ENCODE measurements at regions not wholly inside any gene's neighbourhood (a gene's known extent, or its start where the extent isn't known, plus 50 kb on each side); places are given as distances from the start of the nearest gene placed in this dataset.
"Not testable (repeated sequence)": the region's sequence is repeated elsewhere in the genome, so short reads cannot be mapped to it uniquely, and the experiment has no call there.

DNA sequence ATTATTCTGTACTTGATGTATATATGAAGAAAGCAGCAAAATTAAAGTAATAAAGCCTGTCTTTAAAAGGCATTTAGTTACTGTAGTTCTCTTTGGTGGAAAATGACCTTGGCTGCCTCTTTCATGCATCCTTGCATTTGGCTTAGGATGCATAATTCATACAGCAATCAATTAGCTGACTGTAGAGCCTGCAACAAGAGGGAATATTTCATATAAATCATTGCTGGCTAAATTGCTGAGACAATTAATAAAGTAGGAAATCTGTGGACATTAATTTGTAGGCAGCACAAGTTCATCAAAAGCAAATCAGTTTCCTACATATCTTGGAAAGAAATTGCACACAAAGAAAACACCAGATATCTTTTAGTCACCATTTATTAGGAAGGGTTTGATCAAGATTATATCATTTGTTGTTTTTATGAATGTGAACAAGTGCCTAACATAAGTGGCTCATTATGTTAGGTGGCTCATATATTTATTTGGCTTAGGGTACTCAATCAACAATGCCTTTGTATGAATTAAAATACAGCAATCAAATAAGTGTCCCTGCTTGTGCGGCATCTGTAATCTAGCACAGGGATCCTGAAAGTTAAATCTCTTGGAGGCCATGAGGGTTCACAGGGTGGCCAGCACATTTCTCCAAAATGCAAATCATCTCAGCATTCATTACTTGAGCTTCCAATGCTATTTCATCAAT lies 220.4 kb upstream of the SPOPL start:
- DNase-seq (ENCODE audit: extremely low read depth in 1 of 11, low read depth in 9 of 11, low spot score in 4 of 11), result no peak

DNA sequence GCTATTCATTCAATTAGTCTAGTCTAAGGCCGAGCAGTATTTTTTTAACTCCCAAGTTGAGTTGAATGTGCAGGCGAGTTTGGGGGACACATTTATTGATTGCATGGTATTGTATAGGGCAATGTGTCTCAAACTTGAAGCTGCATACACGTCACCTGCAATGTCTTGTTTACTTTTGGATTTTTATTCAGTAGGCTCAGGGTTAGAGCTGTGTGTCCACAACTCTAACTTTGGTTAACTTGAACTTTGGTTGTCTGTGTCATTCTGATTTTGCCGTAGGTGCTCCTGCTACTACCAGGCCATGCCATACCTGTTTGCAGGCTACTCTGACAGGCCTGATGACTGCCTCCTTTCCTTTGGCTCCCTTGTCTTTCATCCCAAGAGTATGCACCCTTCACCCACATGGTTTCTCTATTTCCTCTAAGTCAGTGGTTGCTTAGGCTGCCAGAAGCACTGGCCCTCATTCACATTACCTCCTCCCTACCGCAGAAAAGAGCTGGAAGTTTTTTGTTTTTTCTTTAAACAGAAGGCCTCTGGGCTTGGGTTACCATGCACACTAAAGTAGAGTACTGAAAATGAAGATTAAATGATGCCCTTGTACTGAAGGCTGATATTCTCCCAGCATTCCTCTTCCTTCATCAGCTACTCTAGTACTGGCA lies 219.4 kb upstream of the SPOPL start:
- DNase-seq (ENCODE audit: extremely low read depth in 1 of 11, low read depth in 9 of 11, low spot score in 4 of 11), result no peak

DNA sequence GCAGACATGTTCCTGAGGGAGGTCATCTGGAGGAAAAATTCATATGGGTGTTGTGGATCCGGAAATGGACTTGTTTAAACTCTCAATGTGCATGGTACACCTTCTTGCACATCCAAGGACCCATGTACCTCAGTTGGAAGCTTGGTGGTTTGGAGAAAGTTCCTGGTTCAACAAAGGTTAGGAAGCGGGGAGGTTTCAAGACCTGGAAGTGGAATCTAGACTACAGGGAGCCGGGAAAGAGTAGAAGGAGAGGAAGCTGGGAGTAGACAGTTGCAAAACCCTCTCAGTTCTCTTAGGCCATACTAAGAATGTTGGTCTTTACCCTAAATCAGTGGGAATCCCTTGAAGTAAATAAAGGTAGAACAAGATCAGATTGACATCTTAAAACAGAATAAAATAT lies 209.8 kb upstream of the SPOPL start:
- no peak for DNase-seq (ENCODE audit: extremely low read depth in 1 of 11, low read depth in 9 of 11, low spot score in 4 of 11)

DNA sequence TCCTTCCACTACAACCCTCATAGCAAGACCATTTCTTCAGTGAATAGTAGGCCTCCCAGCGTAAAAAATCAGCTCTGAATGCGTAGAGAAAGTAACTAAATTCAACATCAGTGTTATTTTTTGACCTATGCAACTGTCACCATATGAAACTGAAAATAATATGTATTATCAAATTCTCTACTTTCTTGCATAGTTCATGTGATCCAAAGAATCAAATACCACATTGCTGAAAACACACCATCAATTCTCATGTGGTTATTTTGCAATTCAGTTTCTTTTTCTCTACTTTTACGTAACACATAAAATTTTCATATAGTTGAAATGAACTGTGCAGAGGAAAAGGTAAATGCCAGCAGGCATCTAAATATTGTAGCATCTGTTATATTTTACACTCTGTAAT lies 208.5 kb upstream of the SPOPL start:
- DNase-seq (ENCODE audit: extremely low read depth in 1 of 11, low read depth in 9 of 11, low spot score in 4 of 11), result no peak

DNA sequence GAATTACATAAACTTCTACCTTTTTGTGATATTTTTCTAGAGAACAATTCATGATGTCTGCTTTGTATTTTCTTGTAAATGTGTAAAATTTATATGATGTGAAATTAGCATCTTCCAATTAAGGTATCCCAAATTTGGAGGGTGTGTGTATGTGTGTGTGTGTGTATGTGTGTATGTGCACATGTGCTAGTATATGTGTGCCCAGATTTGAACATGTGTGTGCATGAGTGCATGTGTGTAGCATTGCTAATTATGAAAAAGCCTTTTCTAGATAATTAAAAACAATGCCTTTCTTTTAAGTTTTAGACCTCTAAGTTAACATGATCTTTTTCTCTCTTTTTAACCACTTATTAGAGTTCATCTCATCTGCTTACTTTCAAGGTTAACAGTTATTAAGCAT lies 208.0 kb upstream of the SPOPL start:
- DNase-seq (ENCODE audit: extremely low read depth in 1 of 11, low read depth in 9 of 11, low spot score in 4 of 11), result no peak

DNA sequence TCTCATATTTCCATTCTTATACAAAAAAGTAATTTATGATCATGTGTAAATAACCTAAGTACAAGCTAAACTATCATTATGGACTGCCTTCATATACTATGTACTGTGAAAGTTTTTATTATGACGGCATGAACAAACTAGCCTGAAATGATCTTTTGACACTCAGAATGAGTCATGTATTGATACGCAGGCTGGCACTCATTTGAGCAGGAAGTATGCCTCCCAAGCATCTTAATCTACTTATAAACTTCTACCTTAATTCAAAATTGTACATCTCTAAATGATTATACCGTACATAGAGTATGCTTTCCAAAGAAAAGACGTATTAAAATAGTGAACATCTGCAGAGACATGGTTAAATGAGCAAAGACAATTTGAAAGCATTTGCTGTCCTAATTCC lies 207.1 kb upstream of the SPOPL start:
- DNase-seq (ENCODE audit: extremely low read depth in 1 of 11, low read depth in 9 of 11, low spot score in 4 of 11), result no peak

DNA sequence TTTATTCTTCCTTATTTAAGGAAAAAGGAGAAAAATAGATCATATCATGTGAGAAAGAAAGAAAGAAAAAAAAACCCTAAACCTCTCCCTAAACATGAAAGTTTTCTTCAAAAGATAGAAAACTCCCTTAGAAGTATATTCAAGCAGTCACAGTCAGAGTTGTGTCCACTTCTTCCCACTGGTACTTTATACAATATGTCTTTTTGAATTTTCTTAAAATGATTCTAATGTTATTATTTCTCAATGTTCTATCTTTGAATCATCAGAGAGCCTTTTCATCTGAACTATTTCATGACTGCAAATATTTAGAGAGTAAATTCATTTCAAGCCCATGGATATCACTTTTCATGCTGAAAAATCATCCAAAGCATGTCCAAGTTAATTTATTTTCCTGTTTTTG lies 205.2 kb upstream of the SPOPL start:
- DNase-seq (ENCODE audit: extremely low read depth in 1 of 11, low read depth in 9 of 11, low spot score in 4 of 11), result no peak

DNA sequence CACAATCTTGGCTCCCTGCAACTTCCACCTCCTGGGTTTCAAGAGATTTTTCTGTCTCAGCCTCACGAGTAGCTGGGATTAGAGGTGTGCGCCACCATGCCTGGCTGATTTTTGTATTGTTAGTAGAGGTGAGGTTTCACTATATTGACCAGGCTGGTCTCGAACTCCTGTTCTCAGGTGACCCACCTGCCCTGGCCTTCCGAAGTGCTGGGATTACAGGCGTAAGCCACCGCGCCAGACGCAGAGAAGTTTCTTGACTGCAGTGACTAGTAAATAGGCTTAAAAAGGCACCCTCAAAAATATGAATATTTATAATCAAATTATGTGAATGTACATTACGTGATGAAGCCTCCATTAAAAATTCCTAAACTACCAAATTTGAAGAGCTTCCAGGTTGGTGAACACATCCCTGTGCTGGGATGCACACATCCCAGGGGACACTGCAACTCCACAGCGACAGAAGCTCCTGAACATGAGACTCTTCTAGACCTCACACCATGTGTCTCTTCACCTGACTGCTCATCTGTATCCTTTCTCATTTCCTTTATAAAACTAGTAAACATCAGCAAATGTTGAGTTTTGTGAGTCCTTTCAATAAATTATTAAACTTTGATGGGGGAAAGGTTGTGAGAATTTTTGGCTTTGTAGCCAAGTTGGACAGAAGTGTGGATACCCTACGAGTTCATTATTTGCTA lies 203.3 kb upstream of the SPOPL start:
- no peak for DNase-seq (ENCODE audit: extremely low read depth in 1 of 11, low read depth in 9 of 11, low spot score in 4 of 11)

DNA sequence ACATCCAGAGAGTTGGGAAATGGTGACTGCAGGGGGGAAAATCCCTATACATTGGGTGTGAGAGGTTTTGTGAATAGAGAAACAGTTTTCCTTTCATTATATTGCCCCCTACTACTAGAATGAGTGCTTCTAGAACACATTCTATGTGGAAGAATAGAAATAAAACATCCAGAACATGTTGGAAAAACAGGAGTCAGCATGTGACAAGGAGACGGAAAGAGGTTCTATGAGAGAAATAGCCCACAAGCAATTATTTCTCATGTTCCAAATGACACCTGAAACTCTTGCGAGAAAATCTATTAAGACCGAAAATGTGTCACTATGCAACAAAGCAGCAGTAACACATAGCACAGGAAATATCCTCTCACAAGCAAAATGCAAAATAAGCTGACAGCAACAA lies 202.7 kb upstream of the SPOPL start:
- DNase-seq (ENCODE audit: extremely low read depth in 1 of 11, low read depth in 9 of 11, low spot score in 4 of 11), result no peak

DNA sequence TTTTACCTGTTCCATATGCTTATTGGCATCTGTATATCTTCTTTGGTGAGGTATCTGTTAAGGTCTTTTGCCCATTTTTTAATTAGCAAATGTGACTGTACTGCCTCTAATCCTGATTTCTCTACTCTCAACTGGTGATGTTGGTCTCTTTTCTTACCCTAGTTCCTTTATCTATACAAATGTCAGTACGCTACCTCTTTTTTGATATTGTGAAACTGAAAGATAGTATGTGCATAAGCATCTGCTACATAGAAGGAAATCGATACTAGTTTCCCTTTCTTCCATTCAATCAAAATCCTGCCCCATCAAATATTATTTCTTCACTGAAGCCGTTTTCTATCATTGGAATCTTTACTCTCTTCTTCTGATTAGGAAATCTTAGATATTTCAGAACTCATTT lies 194.9 kb upstream of the SPOPL start:
- no peak for DNase-seq (ENCODE audit: extremely low read depth in 1 of 11, low read depth in 9 of 11, low spot score in 4 of 11)

DNA sequence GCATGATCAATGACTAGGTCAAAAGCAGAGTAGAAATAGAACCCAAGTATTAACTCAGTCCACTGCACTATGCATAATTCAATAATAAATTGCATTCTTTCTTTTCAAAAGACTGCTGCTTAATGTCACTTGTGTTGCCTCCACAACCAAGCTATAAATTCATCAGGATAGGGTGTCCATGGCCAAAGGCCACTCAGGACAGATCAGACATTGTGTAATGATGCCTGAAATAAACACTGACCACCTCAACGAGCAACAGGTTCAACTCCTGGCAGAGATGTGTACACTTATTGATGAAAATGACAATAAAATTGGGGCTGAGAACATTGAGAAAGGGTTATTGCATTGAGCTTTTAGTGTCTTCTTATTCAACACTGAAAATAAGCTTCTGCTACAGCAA lies 194.5 kb upstream of the SPOPL start:
- DNase-seq (ENCODE audit: extremely low read depth in 1 of 11, low read depth in 9 of 11, low spot score in 4 of 11), result no peak

DNA sequence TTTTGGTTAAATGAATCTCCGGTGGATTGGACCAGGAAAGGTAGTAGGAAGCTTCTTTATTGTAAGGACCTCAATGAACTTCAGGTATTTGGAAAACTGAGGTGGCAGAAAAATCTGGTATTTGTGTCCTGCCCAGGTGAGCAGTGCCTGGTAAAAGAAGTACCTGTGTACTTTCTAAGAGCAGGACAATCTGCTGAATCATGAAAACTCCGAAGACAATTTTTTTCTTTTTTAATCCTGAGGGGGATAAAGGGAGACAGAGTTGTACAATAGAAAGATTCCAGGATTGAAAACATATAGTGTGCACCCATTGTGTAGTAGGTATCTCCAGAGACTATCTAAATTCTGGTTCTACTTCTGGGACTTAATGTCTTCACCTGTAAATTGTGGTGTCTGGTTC lies 191.8 kb upstream of the SPOPL start:
- no peak for DNase-seq (ENCODE audit: extremely low read depth in 1 of 11, low read depth in 9 of 11, low spot score in 4 of 11)

DNA sequence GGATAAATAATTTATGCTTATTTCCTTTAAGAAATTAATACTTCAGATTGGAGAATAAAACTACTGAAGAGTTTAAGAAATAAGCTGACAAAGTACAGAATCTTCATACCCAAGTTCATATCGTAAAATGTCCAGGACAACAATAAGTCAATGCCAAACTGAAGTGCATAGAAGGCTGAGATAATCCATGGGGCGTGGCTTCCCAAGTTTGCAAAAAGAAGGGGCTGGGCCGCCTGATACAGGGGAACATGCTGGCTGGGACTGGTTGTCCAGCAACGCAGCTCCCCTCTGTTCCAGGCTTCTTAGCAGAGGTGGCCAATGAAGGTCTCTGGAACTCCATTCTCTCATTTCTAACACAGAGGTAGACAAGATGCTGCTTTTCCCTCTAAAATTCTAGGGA lies 189.5 kb upstream of the SPOPL start:
- no peak for DNase-seq (ENCODE audit: extremely low read depth in 1 of 11, low read depth in 9 of 11, low spot score in 4 of 11)

DNA sequence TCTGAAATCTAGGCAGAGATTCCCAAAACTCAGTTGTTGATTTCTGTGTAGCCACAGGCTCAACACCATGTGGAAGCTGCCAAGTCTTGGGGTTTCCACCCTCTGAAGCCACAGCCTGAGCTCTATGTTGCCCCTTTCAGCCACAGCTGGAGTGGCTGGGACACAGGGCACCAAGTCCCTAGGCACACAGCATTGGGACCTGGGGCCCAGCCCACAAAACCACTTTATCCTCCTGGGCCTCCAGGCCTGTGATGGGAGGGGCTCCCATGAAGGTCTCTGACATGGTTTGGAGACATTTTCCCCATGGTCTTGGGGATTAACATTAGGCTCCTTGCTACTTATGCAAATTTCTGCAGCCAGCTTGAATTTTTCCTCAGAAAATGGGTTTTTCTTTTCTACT lies 186.0 kb upstream of the SPOPL start:
- not testable (repeated sequence) for DNase-seq (ENCODE audit: extremely low read depth in 1 of 11, low read depth in 9 of 11, low spot score in 4 of 11)

DNA sequence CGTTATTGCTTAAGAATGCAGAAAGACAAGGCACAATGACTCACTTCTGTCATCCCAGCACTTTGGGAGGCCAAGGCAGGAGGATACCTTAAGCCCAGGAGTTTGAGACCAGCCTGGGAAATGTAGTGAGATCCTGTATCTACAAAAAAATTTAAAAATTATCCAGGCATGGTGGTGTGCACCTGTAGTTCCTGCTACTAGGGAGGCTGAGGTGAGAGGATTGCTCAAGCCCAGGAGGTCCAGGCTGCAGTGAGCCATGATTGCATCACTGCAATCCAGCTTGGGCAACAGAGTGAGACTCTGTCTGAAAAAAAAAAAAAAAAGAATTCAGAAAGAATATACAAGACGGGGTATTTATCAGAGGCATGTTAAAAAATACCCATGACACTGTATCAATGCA lies 182.0 kb upstream of the SPOPL start:
- no peak for DNase-seq (ENCODE audit: extremely low read depth in 1 of 11, low read depth in 9 of 11, low spot score in 4 of 11)

DNA sequence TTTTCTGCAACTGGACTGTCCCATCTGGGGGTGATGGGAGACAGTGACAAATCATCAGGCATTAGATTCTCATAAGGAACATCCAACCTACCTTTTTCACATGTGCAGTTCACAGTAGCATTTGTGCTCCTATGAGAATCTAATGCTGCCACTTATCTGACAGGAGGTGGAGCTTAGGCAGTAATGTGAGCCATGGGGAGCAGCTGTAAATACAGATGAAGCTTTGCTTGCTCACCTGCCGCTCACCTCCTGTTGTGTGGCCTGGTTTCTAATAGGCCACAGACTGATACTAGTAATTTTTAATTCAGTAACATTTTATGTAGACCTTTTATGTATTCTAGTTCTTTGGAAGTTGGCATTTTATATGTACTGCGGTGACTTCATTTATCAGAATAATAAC lies 180.1 kb upstream of the SPOPL start:
- DNase-seq (ENCODE audit: extremely low read depth in 1 of 11, low read depth in 9 of 11, low spot score in 4 of 11), result no peak

DNA sequence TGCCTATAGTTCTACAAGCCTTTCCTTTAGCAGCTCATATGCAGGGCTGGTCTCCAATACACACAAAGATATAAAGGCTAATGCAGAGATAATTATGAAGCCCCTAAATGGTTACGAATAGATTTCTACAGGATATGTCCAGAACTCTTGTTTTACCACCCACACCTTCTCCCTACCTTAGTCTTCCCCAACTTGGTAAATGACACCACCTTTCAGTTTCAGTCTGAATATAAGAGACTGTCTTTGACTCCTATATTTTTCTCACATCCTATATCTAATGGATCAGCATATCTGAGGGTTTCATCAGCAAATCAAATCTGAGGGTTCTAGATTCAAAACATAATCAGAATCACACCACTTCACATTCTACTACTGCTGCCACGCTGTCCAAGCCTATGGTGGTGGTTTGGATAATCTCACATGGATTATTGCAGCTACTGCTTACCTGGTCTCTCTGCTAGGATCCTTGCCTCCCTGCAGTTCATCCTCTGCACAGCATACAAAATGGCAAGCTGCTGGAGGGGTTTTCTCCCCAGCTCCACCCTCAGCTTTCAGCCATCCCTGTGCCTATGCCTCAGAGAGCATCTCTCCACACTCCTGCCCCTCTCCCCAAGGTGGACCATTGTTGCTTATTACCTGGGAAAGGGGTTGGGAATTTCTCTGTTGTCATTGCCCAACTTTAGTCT lies 178.0 kb upstream of the SPOPL start:
- no peak for DNase-seq (ENCODE audit: extremely low read depth in 1 of 11, low read depth in 9 of 11, low spot score in 4 of 11)

DNA sequence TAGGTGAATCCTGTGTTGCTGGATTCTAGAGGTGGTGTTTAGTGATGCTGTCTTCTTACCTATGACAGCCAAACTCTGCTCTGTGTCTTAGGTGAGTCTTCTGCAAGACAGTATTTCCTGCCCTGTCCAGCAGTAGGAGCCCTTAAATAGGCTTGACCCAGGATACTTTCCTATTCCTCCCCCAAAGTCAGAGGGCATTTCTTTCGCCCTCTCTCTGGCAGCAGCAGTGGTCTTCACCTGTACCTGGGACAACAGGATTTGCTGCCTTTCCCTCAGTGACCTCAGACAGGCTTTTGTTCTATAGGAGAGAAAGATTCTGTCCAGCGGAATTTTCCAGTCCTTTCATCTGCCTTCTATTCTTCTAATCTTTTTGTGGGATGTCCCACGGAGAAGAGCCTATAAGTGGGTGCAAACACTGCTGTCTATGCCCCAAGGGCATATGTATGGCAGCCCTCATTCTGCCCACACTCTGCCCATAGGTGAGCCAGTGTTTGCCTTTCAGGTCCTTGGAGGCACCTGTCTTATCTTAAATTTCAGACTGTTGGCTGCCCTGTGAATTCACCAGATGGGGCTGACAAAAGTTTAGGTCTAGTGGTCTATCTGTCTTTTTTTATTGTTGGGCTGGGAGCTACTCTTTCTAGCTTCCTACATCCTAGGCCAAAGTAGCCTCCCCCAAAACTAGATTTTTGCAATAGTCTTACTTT lies 177.3 kb upstream of the SPOPL start:
- DNase-seq (ENCODE audit: extremely low read depth in 1 of 11, low read depth in 9 of 11, low spot score in 4 of 11), result no peak

DNA sequence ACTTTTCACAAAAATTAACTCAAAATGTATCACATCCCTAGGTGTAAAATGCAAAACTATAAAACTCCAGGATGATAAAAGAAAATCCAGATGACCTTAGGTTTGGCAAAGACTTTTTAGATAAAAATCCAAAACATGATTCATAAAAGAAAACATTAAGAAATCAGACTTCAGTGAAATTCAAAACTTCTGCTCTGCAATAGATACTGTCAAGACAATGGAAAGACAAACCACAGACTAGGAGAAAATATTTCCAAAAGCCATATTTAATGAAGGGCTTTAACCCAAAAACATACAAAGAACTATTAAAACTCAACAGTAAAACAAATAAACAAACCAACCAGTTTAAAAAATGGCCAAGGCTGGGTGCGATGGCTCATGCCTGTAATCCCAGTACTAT lies 173.6 kb upstream of the SPOPL start:
- no peak for DNase-seq (ENCODE audit: extremely low read depth in 1 of 11, low read depth in 9 of 11, low spot score in 4 of 11)

DNA sequence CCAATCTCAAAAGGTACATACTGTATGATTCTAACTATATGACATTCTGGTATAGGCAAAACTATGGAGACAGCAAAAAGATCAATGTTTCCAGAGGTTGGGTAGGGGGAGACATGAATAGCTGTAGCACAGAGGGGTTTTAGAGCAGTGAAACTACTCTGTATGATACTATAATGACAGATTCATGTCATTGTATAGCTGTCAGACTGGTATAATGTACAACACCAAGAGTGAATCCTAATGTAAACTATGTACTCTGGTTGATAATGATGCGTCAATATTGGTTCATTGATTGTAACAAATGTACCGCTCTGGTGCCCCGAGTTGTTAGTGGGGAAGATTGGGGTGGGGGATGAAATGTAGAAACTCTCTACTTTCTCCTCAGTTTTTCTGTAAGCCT lies 172.4 kb upstream of the SPOPL start:
- no peak for DNase-seq (ENCODE audit: extremely low read depth in 1 of 11, low read depth in 9 of 11, low spot score in 4 of 11)

Data from renal cortex interstitium (tissue), 11 donors.